ENCODE measurements at regions not wholly inside any gene's neighbourhood (a gene's known extent, or its start where the extent isn't known, plus 50 kb on each side); places are given as distances from the start of the nearest gene placed in this dataset.
"Not testable (repeated sequence)": the region's sequence is repeated elsewhere in the genome, so short reads cannot be mapped to it uniquely, and the experiment has no call there.

- in situ Hi-C loops (cut with MboI; ENCODE audit: low sequenced_read_pairs), result no loop called here
Measured at GRCh38 chr4:18635531-18635930, 614.0 kb upstream of the LCORL start.

GRCh38 chr4:18631586-18631985 lies 610.0 kb upstream of the LCORL start:
- in situ Hi-C loops (cut with MboI; ENCODE audit: low sequenced_read_pairs), result no loop called here

- in situ Hi-C loops (cut with MboI; ENCODE audit: low sequenced_read_pairs), result no loop called here
Measured at GRCh38 chr4:18630218-18631110, 608.9 kb upstream of the LCORL start.

GRCh38 chr4:18627447-18628005 lies 606.0 kb upstream of the LCORL start:
- in situ Hi-C loops (cut with MboI; ENCODE audit: low sequenced_read_pairs), result no loop called here

GRCh38 chr4:18626996-18627395 lies 605.4 kb upstream of the LCORL start:
- in situ Hi-C loops (cut with MboI; ENCODE audit: low sequenced_read_pairs), result no loop called here

GRCh38 chr4:18626366-18626765 lies 604.8 kb upstream of the LCORL start:
- in situ Hi-C loops (cut with MboI; ENCODE audit: low sequenced_read_pairs), result no loop called here

- in situ Hi-C loops (cut with MboI; ENCODE audit: low sequenced_read_pairs), result no loop called here
Measured at GRCh38 chr4:18621186-18621585, 599.6 kb upstream of the LCORL start.

- in situ Hi-C loops (cut with MboI; ENCODE audit: low sequenced_read_pairs), result no loop called here
Measured at GRCh38 chr4:18616720-18617119, 595.2 kb upstream of the LCORL start.

- in situ Hi-C loops (cut with MboI; ENCODE audit: low sequenced_read_pairs), result no loop called here
Measured at GRCh38 chr4:18611026-18611425, 589.5 kb upstream of the LCORL start.

GRCh38 chr4:18608908-18609533 lies 587.5 kb upstream of the LCORL start:
- in situ Hi-C loops (cut with MboI; ENCODE audit: low sequenced_read_pairs), result no loop called here

- in situ Hi-C loops (cut with MboI; ENCODE audit: low sequenced_read_pairs), result not testable (repeated sequence)
Measured at GRCh38 chr4:18602610-18603009, 581.1 kb upstream of the LCORL start.

GRCh38 chr4:18593297-18594002 lies 571.9 kb upstream of the LCORL start:
- in situ Hi-C loops (cut with MboI; ENCODE audit: low sequenced_read_pairs), result loop anchor here (25.0 kb wide), 1 partner anchor 1031 kb away; no protein-coding TSS in a partner anchor

- in situ Hi-C loops (cut with MboI; ENCODE audit: low sequenced_read_pairs), result loop anchor here (25.0 kb wide), 1 partner anchor 1021 kb away; no protein-coding TSS in a partner anchor
Measured at GRCh38 chr4:18582841-18583240, 561.3 kb upstream of the LCORL start.

- in situ Hi-C loops (cut with MboI; ENCODE audit: low sequenced_read_pairs), result loop anchor here (25.0 kb wide), 1 partner anchor 1016 kb away; no protein-coding TSS in a partner anchor
Measured at GRCh38 chr4:18578307-18578706, 556.8 kb upstream of the LCORL start.

GRCh38 chr4:18572481-18572880 lies 550.9 kb upstream of the LCORL start:
- in situ Hi-C loops (cut with MboI; ENCODE audit: low sequenced_read_pairs), result no loop called here

GRCh38 chr4:18571301-18571761 lies 549.8 kb upstream of the LCORL start:
- in situ Hi-C loops (cut with MboI; ENCODE audit: low sequenced_read_pairs), result no loop called here

- in situ Hi-C loops (cut with MboI; ENCODE audit: low sequenced_read_pairs), result no loop called here
Measured at GRCh38 chr4:18570370-18570769, 548.8 kb upstream of the LCORL start.

- in situ Hi-C loops (cut with MboI; ENCODE audit: low sequenced_read_pairs), result no loop called here
Measured at GRCh38 chr4:18568600-18568999, 547.0 kb upstream of the LCORL start.

- in situ Hi-C loops (cut with MboI; ENCODE audit: low sequenced_read_pairs), result no loop called here
Measured at GRCh38 chr4:18566970-18567799, 545.6 kb upstream of the LCORL start.

- in situ Hi-C loops (cut with MboI; ENCODE audit: low sequenced_read_pairs), result no loop called here
Measured at GRCh38 chr4:18559492-18559891, 537.9 kb upstream of the LCORL start.

Measured in HL-60/S4 treated with retinoic acid at 250 ng/mL for 4 days and 3 days (cell line).